NCI-H146 treated with DMSO at 0.1 percent for 48 hours (cell line): ENCODE measurements at regions not wholly inside any gene's neighbourhood (a gene's known extent, or its start where the extent isn't known, plus 50 kb on each side); places are given as distances from the start of the nearest gene placed in this dataset.

ENCODE experiments used
- DNase-seq: peaks from one replicate; lab custom pipeline; 2025; ENCODE audit not compliant: unreplicated experiment; lab: John Stamatoyannopoulos, UW

GRCh38 chr1:42096554-42096953 lies 56.7 kb upstream of the GUCA2B start:
- DNase-seq: no peak

- DNase-seq: no peak
Measured at GRCh38 chr1:42089246-42089645, 64.0 kb upstream of the GUCA2B start.

GRCh38 chr1:42086146-42086545 lies 67.1 kb upstream of the GUCA2B start:
- no peak for DNase-seq

- no peak for DNase-seq
Measured at GRCh38 chr1:42085596-42085995, 67.6 kb upstream of the GUCA2B start.

- DNase-seq: no peak
Measured at GRCh38 chr1:42081475-42081874, 71.7 kb upstream of the GUCA2B start.

GRCh38 chr1:42075179-42075578 lies 78.0 kb upstream of the GUCA2B start:
- no peak for DNase-seq

- no peak for DNase-seq
Measured at GRCh38 chr1:42070996-42071395, 82.2 kb upstream of the GUCA2B start.

- no peak for DNase-seq
Measured at GRCh38 chr1:42057800-42058199, 95.4 kb upstream of the GUCA2B start.

GRCh38 chr1:42056460-42056859 lies 96.8 kb upstream of the GUCA2B start:
- no peak for DNase-seq

GRCh38 chr1:42055061-42055460 lies 98.1 kb upstream of the GUCA2B start:
- DNase-seq: no peak

GRCh38 chr1:42052072-42052699 lies 101.0 kb upstream of the GUCA2B start:
- DNase-seq: no peak

- DNase-seq: no peak
Measured at GRCh38 chr1:42047508-42047880, 105.7 kb upstream of the GUCA2B start.

- no peak for DNase-seq
Measured at GRCh38 chr1:42046761-42047507, 106.3 kb upstream of the GUCA2B start.

GRCh38 chr1:42044346-42044745 lies 108.9 kb upstream of the GUCA2B start:
- no peak for DNase-seq

- DNase-seq: no peak
Measured at GRCh38 chr1:42043811-42044210, 109.4 kb upstream of the GUCA2B start.

GRCh38 chr1:42043182-42043581 lies 110.0 kb upstream of the GUCA2B start:
- DNase-seq: no peak

GRCh38 chr1:42041031-42041430 lies 112.2 kb upstream of the GUCA2B start:
- no peak for DNase-seq

GRCh38 chr1:42040159-42040558 lies 113.1 kb upstream of the GUCA2B start:
- DNase-seq: no peak

GRCh38 chr1:42038261-42038660 lies 114.9 kb upstream of the GUCA2B start:
- DNase-seq: no peak

- no peak for DNase-seq
Measured at GRCh38 chr1:42037586-42037985, 115.6 kb upstream of the GUCA2B start.

- DNase-seq: no peak
Measured at GRCh38 chr1:42037161-42037560, 116.0 kb upstream of the GUCA2B start.

GRCh38 chr1:42035830-42036604 lies 117.2 kb upstream of the GUCA2B start:
- DNase-seq: peak; percentile 65
